Mesenchymal stem cell (in vitro differentiated cells and primary cell): ENCODE measurements at regions not wholly inside any gene's neighbourhood (a gene's known extent, or its start where the extent isn't known, plus 50 kb on each side); places are given as distances from the start of the nearest gene placed in this dataset.

Experiments
- DNase-seq: peaks from one replicate; pipeline ENCODE4 v3.0.0-alpha.2; 2013
- H2AFZ ChIP-seq: one replicate; pipeline ENCODE4 v1.6.1; 2013; ENCODE audit warnings: low read depth, mild to moderate bottlenecking, control low read depth, inconsistent platforms, low read length, moderate library complexity
- H2AK5ac ChIP-seq: 2 replicates; pipeline ENCODE4 v1.6.1; 2013; ENCODE audit warnings: low read length, moderate library complexity, mild to moderate bottlenecking, inconsistent platforms; ENCODE audit not compliant: severe bottlenecking
- H2BK120ac ChIP-seq: one replicate; pipeline ENCODE4 v1.6.1; 2013; ENCODE audit warnings: low read depth, mild to moderate bottlenecking, inconsistent platforms, low read length, moderate library complexity
- H2BK12ac ChIP-seq, 2 experiments: one replicate each; pipeline ENCODE4 v1.6.1; 2013; ENCODE audit warnings: inconsistent platforms in 2 of 2, low read length in 2 of 2, mild to moderate bottlenecking in 2 of 2, moderate library complexity in 2 of 2, control low read depth in 1 of 2
- H2BK15ac ChIP-seq: one replicate; pipeline ENCODE4 v1.6.1; 2013; ENCODE audit warnings: mild to moderate bottlenecking, low read depth, inconsistent platforms; ENCODE audit not compliant: poor library complexity, severe bottlenecking
- H2BK5ac ChIP-seq: 2 replicates; pipeline ENCODE4 v1.6.1; 2013; ENCODE audit warnings: low read depth, mild to moderate bottlenecking, low read length, control low read depth, inconsistent platforms; ENCODE audit not compliant: poor library complexity, severe bottlenecking
- H3K14ac ChIP-seq, 2 experiments: one replicate each; pipeline ENCODE4 v1.6.1; 2013; ENCODE audit warnings: inconsistent platforms in 2 of 2, low read length in 2 of 2, control low read depth in 1 of 2, mild to moderate bottlenecking in 1 of 2, moderate library complexity in 1 of 2
- H3K18ac ChIP-seq, 2 experiments: one replicate each; pipeline ENCODE4 v1.6.1; 2013; ENCODE audit warnings: inconsistent platforms in 2 of 2, low read length in 2 of 2, control low read depth in 1 of 2, low read depth in 1 of 2, mild to moderate bottlenecking in 1 of 2
- H3K23ac ChIP-seq, 2 experiments: one replicate each; pipeline ENCODE4 v1.6.1; 2013; ENCODE audit warnings: inconsistent platforms in 2 of 2, low read length in 2 of 2, mild to moderate bottlenecking in 2 of 2, moderate library complexity in 2 of 2, control low read depth in 1 of 2
- H3K27ac ChIP-seq: 2 replicates; pipeline ENCODE4 v1.5.1; 2013; ENCODE audit warnings: mild to moderate bottlenecking, moderate library complexity, low read length, control low read depth, inconsistent platforms; ENCODE audit not compliant: poor library complexity, severe bottlenecking
- H3K27me3 ChIP-seq, 2 experiments: 2 replicates each; pipeline versions ENCODE4 v1.6.1 to v1.7.0; 2013; ENCODE audit warnings: low read length in 2 of 2, mild to moderate bottlenecking in 2 of 2, moderate library complexity in 2 of 2, control low read depth in 1 of 2, inconsistent platforms in 1 of 2; ENCODE audit not compliant: control insufficient read depth in 1 of 2, insufficient read depth in 1 of 2
- H3K36me3 ChIP-seq, 2 experiments: 2 replicates each; pipeline versions ENCODE4 v1.6.1 to v1.7.0; 2013; ENCODE audit warnings: low read length in 2 of 2, control low read depth in 1 of 2, inconsistent platforms in 1 of 2, low read depth in 1 of 2, mild to moderate bottlenecking in 1 of 2; ENCODE audit not compliant: insufficient read depth in 2 of 2, control insufficient read depth in 1 of 2
- H3K4ac ChIP-seq, 2 experiments: one replicate each; pipeline ENCODE4 v1.6.1; 2013; ENCODE audit warnings: inconsistent platforms in 2 of 2, low read length in 2 of 2, mild to moderate bottlenecking in 2 of 2, moderate library complexity in 2 of 2, control low read depth in 1 of 2, low read depth in 1 of 2
- H3K4me1 ChIP-seq: 2 replicates; pipeline ENCODE4 v1.6.1; 2013; ENCODE audit warnings: low read depth, low read length, control low read depth; ENCODE audit not compliant: control insufficient read depth, insufficient read depth
- H3K4me2 ChIP-seq: 2 replicates; pipeline ENCODE4 v1.6.1; 2013; ENCODE audit warnings: low read length, mild to moderate bottlenecking, inconsistent platforms; ENCODE audit not compliant: poor library complexity, severe bottlenecking
- H3K4me3 ChIP-seq, 2 experiments: 2 replicates each; pipeline versions ENCODE4 v1.5.1 to v1.7.0; 2013; ENCODE audit warnings: low read length in 2 of 2, mild to moderate bottlenecking in 2 of 2, control low read depth in 1 of 2, low read depth in 1 of 2; ENCODE audit not compliant: insufficient read depth in 1 of 2
- H3K79me1 ChIP-seq: replicated peaks from 2 replicates; pipeline ENCODE4 v1.6.1; 2013; ENCODE audit warnings: mild to moderate bottlenecking, control low read depth, low read length, inconsistent platforms; ENCODE audit not compliant: poor library complexity, severe bottlenecking
- H3K9ac ChIP-seq: 2 replicates; pipeline ENCODE4 v1.7.0; 2013; ENCODE audit warnings: mild to moderate bottlenecking, low read length, moderate library complexity
- H3K9me3 ChIP-seq: 2 replicates; pipeline ENCODE4 v1.7.0; 2013; ENCODE audit warnings: mild to moderate bottlenecking, low read length; ENCODE audit not compliant: control insufficient read depth
- H4K8ac ChIP-seq: one replicate; pipeline ENCODE4 v1.6.1; 2013; ENCODE audit warnings: inconsistent platforms, mild to moderate bottlenecking, low read length, moderate library complexity
- H4K91ac ChIP-seq: one replicate; pipeline ENCODE4 v1.6.1; 2013; ENCODE audit warnings: mild to moderate bottlenecking, low read length, inconsistent platforms
- WGBS: methylation state at CpG from one replicate; pipeline ENCODE4 v1.1.7; 2013; ENCODE audit warnings: mixed read lengths; 5-methylcytosine and 5-hydroxymethylcytosine counted together

DNA sequence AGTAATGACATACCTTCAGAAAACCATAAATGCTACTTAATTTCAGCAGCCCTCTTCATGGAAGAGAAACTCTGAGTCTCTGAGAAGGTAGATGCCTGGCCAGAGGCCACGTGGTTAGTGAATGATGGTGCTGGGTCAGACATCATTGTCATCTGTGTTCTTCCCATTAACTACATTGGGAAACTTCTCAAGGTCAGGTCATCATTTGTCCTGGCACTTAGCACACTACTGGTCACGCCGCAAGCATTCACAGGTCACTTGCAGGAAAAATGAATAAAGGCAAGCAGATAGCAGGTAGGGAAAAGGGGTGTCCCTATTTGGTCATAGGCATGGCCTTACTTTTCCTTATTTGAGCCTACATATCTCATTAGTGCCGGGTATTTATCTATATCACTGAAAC is 220.1 kb upstream of the PROX1 start:
- no peak overlapping the region for H2BK120ac ChIP-seq
- no peak overlapping the region for H3K27ac ChIP-seq
- no peak for DNase-seq
- H3K79me1 ChIP-seq = no peaks in the 10 kb centered on the region
- H3K9me3 ChIP-seq = no peaks in the 10 kb centered on the region
- no peak overlapping the region for H2BK15ac ChIP-seq
- no peaks in the 10 kb centered on the region for H3K36me3 ChIP-seq
- WGBS = 64% methylated on average over 3 of the region's 4 CpGs
- no peak overlapping the region for H4K8ac ChIP-seq
- no peak overlapping the region for H3K23ac ChIP-seq
- no peaks in the 10 kb centered on the region for H3K27me3 ChIP-seq
- no peak overlapping the region for H3K9ac ChIP-seq
- H3K14ac ChIP-seq = no peak overlapping the region
- no peak overlapping the region for H3K4me2 ChIP-seq
- H3K4me3 ChIP-seq = no peak overlapping the region
- H2AFZ ChIP-seq = no peak overlapping the region
- no peak overlapping the region for H2BK12ac ChIP-seq
- no peak overlapping the region for H4K91ac ChIP-seq
- no peak overlapping the region for H3K4ac ChIP-seq
- H3K18ac ChIP-seq = no peak overlapping the region
- no peaks in the 10 kb centered on the region for H3K4me1 ChIP-seq
- no peak overlapping the region for H2BK5ac ChIP-seq
- no peak overlapping the region for H2AK5ac ChIP-seq

DNA sequence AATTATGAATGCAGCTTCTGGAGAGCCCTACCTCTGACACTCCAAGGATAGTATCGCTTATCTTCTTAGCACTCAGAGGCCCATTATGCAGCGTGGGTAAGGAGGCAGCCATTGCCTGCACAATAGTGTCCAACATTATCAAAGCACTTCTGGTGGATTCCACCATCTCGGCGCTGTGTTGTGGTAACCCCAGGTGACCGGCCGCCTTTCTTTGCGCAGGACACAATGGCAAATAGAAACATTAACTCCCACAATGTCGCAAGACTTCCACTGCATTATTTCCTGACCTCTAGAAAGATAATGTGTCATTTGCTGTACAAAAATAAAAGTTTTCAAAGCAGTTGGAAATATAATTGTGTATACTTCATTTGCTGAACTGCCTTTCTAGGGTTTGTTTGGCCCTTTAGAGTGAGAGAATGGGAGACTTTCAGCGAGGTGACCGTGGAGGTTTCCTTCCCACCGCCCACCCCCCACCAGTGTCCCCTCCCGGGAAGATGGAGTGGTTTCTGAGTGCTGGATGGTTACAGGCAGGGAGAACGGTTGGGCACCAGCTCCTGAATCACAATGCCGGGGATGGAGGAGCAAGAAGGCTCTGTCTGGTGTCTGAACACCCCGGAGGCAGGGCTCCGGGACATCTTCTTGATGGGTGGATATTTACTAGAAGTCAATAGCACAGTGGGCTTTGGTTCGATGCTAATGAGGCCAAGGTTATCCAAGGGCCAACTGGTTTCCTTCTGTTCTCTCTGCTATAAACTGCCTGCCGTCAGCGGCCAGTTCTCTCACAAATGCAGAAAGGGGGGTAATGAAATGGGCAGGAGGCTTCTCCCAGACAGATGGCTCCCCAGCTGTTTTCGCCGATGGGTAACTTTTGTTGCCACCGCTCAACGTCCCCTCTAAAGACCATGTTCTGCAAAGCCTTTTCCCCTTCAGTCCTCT is 215.4 kb upstream of the PROX1 start:
- Histone ChIP-seq H2BK15ac (no peak overlapping the region), H3K4me1 (no peaks in the 10 kb centered on the region), H2BK5ac (no peak overlapping the region), H4K91ac (no peak overlapping the region), H3K23ac (no peak overlapping the region), H3K18ac (no peak overlapping the region), H3K4me3 (no peak overlapping the region), H3K27ac (no peak overlapping the region), H2AK5ac (no peak overlapping the region), H3K36me3 (no peaks in the 10 kb centered on the region), H3K14ac (no peak overlapping the region), H3K4ac (no peak overlapping the region), H3K79me1 (no peaks in the 10 kb centered on the region), H2BK12ac (no peak overlapping the region), H3K27me3 (no peaks in the 10 kb centered on the region), H4K8ac (no peak overlapping the region), H2BK120ac (no peak overlapping the region), H3K9ac (no peak overlapping the region), H3K4me2 (no peak overlapping the region), H3K9me3 (peaks cover 3% of the 10 kb centered on the region), H2AFZ (no peak overlapping the region)
- 87% methylated on average over 14 of the region's 23 CpGs for WGBS
- DNase-seq = no peak

DNA sequence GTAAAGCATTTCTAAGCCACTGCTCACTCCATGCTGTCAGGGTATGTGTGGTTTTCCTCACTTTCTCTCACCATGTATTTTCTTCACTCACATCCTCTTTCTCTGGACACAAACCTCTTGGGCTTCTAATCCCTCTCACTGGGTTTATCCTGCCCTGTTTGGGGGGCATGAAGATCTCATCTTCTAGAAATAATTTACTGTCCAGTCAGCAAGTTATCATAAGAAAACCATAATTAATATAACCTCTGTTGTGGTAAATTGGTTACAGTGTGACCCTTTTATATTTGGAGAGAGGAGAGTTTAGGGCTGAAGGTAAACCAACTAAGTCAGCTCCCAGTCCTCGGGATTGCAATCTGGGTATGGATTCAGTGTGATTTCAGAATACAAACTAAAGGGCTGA is 213.8 kb upstream of the PROX1 start:
- Histone ChIP-seq H3K23ac (no peak overlapping the region), H2BK12ac (no peak overlapping the region), H2BK5ac (no peak overlapping the region), H2BK120ac (no peak overlapping the region), H3K79me1 (no peaks in the 10 kb centered on the region), H2AFZ (no peak overlapping the region), H3K4ac (no peak overlapping the region), H4K91ac (no peak overlapping the region), H4K8ac (no peak overlapping the region), H3K4me1 (no peaks in the 10 kb centered on the region), H3K18ac (no peak overlapping the region), H2BK15ac (no peak overlapping the region), H3K4me2 (no peak overlapping the region), H3K27me3 (no peaks in the 10 kb centered on the region), H3K9me3 (peaks cover 3% of the 10 kb centered on the region), H3K14ac (no peak overlapping the region), H3K27ac (no peak overlapping the region), H3K9ac (no peak overlapping the region), H3K36me3 (no peaks in the 10 kb centered on the region), H3K4me3 (no peak overlapping the region), H2AK5ac (no peak overlapping the region)
- 83% methylated on average over 1 of the region's 1 CpG for WGBS
- DNase-seq = no peak

DNA sequence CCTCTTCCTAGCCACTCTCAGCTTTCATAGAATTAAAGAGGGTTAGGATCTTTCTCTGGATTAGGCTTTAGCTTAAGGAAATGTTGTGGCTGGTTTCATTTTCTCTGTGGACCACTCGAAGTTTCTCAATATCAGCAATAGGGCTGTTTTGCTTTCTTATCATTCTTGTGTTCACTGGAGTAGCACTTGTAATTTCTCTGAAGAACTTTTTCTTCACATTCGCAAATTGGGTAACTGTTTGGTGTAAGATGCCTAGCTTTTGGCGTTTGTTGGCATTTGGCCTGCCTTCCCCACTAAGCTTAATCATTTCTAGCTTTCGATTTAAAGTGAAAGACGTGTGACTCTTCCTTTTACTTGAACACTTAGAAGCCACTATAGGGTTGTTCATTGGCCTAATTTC is 210.8 kb upstream of the PROX1 start:
- no peak for DNase-seq
- Histone ChIP-seq H3K18ac (no peak overlapping the region), H3K79me1 (no peaks in the 10 kb centered on the region), H2AK5ac (no peak overlapping the region), H2BK12ac (no peak overlapping the region), H2AFZ (no peak overlapping the region), H4K8ac (no peak overlapping the region), H3K27ac (no peak overlapping the region), H3K4me2 (no peak overlapping the region), H3K4me3 (no peak overlapping the region), H3K23ac (no peak overlapping the region), H2BK120ac (no peak overlapping the region), H3K4ac (no peak overlapping the region), H3K36me3 (no peaks in the 10 kb centered on the region), H3K9ac (no peak overlapping the region), H3K27me3 (no peaks in the 10 kb centered on the region), H3K9me3 (peaks cover 3% of the 10 kb centered on the region), H2BK5ac (no peak overlapping the region), H3K14ac (no peak overlapping the region), H2BK15ac (no peak overlapping the region), H3K4me1 (no peaks in the 10 kb centered on the region), H4K91ac (no peak overlapping the region)
- 79% methylated on average over 4 of the region's 5 CpGs for WGBS
